ENCODE measurements at regions not wholly inside any gene's neighbourhood (a gene's known extent, or its start where the extent isn't known, plus 50 kb on each side); places are given as distances from the start of the nearest gene placed in this dataset.

GRCh38 chr1:57868239-57868638, 444.4 kb upstream of the DAB1 start:
- TF ChIP-seq SIN3A (IDR thresholded peaks at IDR 0.05; ENCODE audit: borderline replicate concordance, insufficient read depth, low read length) (no peak), REST (IDR thresholded peaks at IDR 0.05; ENCODE audit: insufficient read depth in 1 of 2, low read depth in 2 of 2, low read length in 2 of 2) (no peak), FOXP2 (optimal IDR thresholded peaks at IDR 0.05; ENCODE audit: borderline replicate concordance, extremely low read depth, extremely low read length, insufficient read depth) (no peak), POLR2AphosphoS5 (IDR thresholded peaks at IDR 0.05; ENCODE audit: low read depth, low read length) (no peak), TAF1 (IDR thresholded peaks at IDR 0.05; ENCODE audit: borderline replicate concordance, insufficient read depth, low read length) (no peak)

- no peak for TF ChIP-seq FOXP2 (optimal IDR thresholded peaks at IDR 0.05; ENCODE audit: borderline replicate concordance, extremely low read depth, extremely low read length, insufficient read depth)
- TF ChIP-seq POLR2AphosphoS5 (IDR thresholded peaks at IDR 0.05; ENCODE audit: low read depth, low read length), result no peak
Observed at GRCh38 chr1:57866998-57867397, 443.1 kb upstream of the DAB1 start.

GRCh38 chr1:57860931-57861565, 437.2 kb upstream of the DAB1 start:
- no peak for TF ChIP-seq REST (IDR thresholded peaks at IDR 0.05; ENCODE audit: insufficient read depth in 1 of 2, low read depth in 2 of 2, low read length in 2 of 2)
- TF ChIP-seq SIN3A (IDR thresholded peaks at IDR 0.05; ENCODE audit: borderline replicate concordance, insufficient read depth, low read length), result no peak
- no peak for TF ChIP-seq FOXP2 (optimal IDR thresholded peaks at IDR 0.05; ENCODE audit: borderline replicate concordance, extremely low read depth, extremely low read length, insufficient read depth)
- TF ChIP-seq POLR2AphosphoS5 (IDR thresholded peaks at IDR 0.05; ENCODE audit: low read depth, low read length), result no peak
- TF ChIP-seq TAF1 (IDR thresholded peaks at IDR 0.05; ENCODE audit: borderline replicate concordance, insufficient read depth, low read length), result no peak

- no peak for TF ChIP-seq POLR2AphosphoS5 (IDR thresholded peaks at IDR 0.05; ENCODE audit: low read depth, low read length)
- TF ChIP-seq SIN3A (IDR thresholded peaks at IDR 0.05; ENCODE audit: borderline replicate concordance, insufficient read depth, low read length), result no peak
Observed at GRCh38 chr1:57860325-57860724, 436.5 kb upstream of the DAB1 start.

DNA sequence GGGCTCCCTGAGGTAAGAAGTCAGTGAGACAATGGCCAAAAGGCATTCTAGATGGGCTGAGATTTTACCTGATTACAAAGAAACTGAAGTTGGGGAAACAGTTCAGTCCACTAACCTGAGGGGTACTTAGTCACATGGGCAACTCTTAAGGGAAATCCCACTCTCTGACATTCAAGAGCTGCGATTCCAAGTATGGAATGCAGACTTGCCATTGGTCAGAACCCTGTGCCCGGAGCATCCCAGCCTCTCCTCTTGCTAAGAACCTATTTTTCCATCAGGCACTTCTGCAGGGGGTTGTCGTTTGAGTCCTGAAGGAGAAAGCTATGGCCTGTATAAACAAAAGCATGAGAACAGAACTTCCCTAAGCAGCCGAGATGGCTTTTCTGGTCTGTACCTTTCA, 434.9 kb upstream of the DAB1 start:
- TF ChIP-seq FOXP2 (optimal IDR thresholded peaks at IDR 0.05; ENCODE audit: borderline replicate concordance, extremely low read depth, extremely low read length, insufficient read depth) (no peak), SIN3A (IDR thresholded peaks at IDR 0.05; ENCODE audit: borderline replicate concordance, insufficient read depth, low read length) (no peak), POLR2AphosphoS5 (IDR thresholded peaks at IDR 0.05; ENCODE audit: low read depth, low read length) (no peak), TAF1 (IDR thresholded peaks at IDR 0.05; ENCODE audit: borderline replicate concordance, insufficient read depth, low read length) (no peak), REST (IDR thresholded peaks at IDR 0.05; ENCODE audit: insufficient read depth in 1 of 2, low read depth in 2 of 2, low read length in 2 of 2) (no peak)

DNA sequence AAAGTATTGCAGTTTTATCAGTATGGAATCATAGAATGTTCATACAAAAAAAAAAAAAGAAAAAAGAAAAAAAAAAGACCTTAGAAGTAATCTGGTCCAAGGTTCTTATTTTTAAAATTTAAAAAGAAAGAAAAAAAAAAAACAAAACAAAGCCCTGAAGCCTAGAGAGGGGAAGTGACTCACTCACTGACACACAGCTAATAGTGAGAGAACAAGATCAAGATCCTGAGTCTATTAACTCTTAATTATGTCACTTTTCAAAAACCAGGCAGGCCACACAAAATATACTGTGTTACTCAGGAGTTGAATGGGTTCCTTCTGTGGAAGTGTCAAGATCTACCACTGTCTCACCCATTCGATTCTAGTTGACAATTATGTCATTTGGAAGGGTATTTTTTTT, 433.9 kb upstream of the DAB1 start:
- TF ChIP-seq TAF1 (IDR thresholded peaks at IDR 0.05; ENCODE audit: borderline replicate concordance, insufficient read depth, low read length) (no peak), SIN3A (IDR thresholded peaks at IDR 0.05; ENCODE audit: borderline replicate concordance, insufficient read depth, low read length) (no peak), REST (IDR thresholded peaks at IDR 0.05; ENCODE audit: insufficient read depth in 1 of 2, low read depth in 2 of 2, low read length in 2 of 2) (no peak), POLR2AphosphoS5 (IDR thresholded peaks at IDR 0.05; ENCODE audit: low read depth, low read length) (no peak), FOXP2 (optimal IDR thresholded peaks at IDR 0.05; ENCODE audit: borderline replicate concordance, extremely low read depth, extremely low read length, insufficient read depth) (no peak)
